ENCODE measurements at regions not wholly inside any gene's neighbourhood (a gene's known extent, or its start where the extent isn't known, plus 50 kb on each side); places are given as distances from the start of the nearest gene placed in this dataset.
"Not testable (repeated sequence)": the region's sequence is repeated elsewhere in the genome, so short reads cannot be mapped to it uniquely, and the experiment has no call there.

DNA sequence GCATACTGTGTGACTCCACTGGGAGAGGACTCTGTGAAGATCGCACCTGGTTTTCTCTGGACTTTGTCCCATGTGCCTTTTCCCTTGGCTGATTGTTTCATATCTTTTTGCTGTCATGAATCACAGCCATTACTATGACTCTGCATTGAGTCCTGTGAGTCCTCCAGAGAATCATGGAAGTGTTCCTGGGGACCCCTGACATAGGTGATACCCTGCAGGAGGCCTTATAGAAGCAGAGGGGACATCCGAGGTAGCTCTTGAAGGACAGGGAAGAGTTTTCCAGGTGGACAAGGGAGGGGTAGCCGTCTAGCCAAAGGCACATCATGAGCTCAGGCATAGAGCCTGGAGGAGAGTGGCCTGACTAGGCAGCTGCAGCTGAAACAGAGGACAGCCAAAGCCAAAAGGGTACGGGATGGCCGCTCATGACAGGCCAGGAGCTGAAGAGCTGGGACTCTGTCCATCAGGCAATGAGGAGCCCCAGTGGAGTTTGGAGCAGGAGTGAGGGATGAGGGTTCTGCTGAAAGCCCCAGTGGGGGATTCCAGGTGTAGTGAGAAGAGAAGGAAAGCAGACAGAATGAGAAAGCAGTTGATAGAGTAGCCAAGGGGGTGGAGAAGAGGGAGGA lies 86.6 kb upstream of the TOX2 start:
- Mint-ChIP-seq H3K4me1 (ENCODE audit: low read depth) (no peaks in the 10 kb centered on the region), H3K36me3 (ENCODE audit: low read depth) (no peaks in the 10 kb centered on the region), H3K27ac (no peak overlapping the region), H3K4me3 (no peak overlapping the region), H3K9me3 (no peaks in the 10 kb centered on the region), H3K27me3 (peaks cover 3% of the 10 kb centered on the region)
- intact Hi-C loops (cut with DNase I, micrococcal nuclease) = no loop called here
- TF ChIP-seq, protein P1, sequence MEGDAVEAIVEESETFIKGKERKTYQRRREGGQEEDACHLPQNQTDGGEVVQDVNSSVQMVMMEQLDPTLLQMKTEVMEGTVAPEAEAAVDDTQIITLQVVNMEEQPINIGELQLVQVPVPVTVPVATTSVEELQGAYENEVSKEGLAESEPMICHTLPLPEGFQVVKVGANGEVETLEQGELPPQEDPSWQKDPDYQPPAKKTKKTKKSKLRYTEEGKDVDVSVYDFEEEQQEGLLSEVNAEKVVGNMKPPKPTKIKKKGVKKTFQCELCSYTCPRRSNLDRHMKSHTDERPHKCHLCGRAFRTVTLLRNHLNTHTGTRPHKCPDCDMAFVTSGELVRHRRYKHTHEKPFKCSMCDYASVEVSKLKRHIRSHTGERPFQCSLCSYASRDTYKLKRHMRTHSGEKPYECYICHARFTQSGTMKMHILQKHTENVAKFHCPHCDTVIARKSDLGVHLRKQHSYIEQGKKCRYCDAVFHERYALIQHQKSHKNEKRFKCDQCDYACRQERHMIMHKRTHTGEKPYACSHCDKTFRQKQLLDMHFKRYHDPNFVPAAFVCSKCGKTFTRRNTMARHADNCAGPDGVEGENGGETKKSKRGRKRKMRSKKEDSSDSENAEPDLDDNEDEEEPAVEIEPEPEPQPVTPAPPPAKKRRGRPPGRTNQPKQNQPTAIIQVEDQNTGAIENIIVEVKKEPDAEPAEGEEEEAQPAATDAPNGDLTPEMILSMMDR (IDR thresholded peaks at IDR 0.05) = no peak
- Histone ChIP-seq H3K4me3 (ENCODE audit: low read length) (no peak overlapping the region), H3K4me1 (ENCODE audit: insufficient read depth, low read length) (no peaks in the 10 kb centered on the region), H3K9me3 (ENCODE audit: control insufficient read depth in 1 of 2, insufficient read depth in 1 of 2, low read length in 2 of 2) (peaks cover 0 to 5% of the 10 kb centered on the region in 2 experiments), H3K27ac (ENCODE audit: low read depth in 1 of 2, low read length in 2 of 2) (no peak overlapping the region), H3K36me3 (ENCODE audit: insufficient read depth, low read length) (no peaks in the 10 kb centered on the region), H3K27me3 (ENCODE audit: control insufficient read depth in 1 of 2, insufficient read depth in 2 of 2, low read length in 2 of 2) (peaks cover 0 to 4% of the 10 kb centered on the region in 2 experiments)
- ChIA-PET POLR2A (no interaction called here), CTCF (no interaction called here)
- ATAC-seq (ENCODE audit: poor library complexity) = no peak
- DNase-seq = no peak

DNA sequence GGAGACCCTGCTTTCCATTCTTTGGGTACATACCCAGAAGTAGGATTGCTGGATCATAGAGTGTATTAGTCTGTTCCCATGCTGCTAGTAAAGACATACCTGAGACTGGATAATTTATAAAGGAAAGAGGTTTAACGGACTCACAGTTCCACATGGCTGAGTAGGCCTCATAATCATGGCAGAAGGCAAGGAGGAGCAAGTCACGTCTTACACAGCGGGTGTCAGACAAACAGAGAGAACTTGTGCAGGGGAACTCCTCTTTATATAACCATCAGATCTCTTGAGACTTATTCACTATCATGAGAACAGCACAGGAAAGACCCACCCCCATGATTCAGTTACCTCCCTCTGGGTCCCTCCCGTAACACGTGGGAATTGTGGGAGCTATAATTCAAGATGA lies 87.7 kb upstream of the TOX2 start:
- H3K27ac ChIP-seq (ENCODE audit: low read depth in 1 of 2, low read length in 2 of 2); H3K4me1 Mint-ChIP-seq (ENCODE audit: low read depth); H3K4me3 ChIP-seq (ENCODE audit: low read length); H3K27me3 Mint-ChIP-seq; H3K36me3 Mint-ChIP-seq (ENCODE audit: low read depth); intact Hi-C loops (cut with DNase I, micrococcal nuclease); POLR2A ChIA-PET; H3K9me3 ChIP-seq (ENCODE audit: control insufficient read depth in 1 of 2, insufficient read depth in 1 of 2, low read length in 2 of 2); H3K27me3 ChIP-seq (ENCODE audit: control insufficient read depth in 1 of 2, insufficient read depth in 2 of 2, low read length in 2 of 2); ATAC-seq (ENCODE audit: poor library complexity); CTCF ChIA-PET; H3K4me1 ChIP-seq (ENCODE audit: insufficient read depth, low read length); H3K36me3 ChIP-seq (ENCODE audit: insufficient read depth, low read length); H3K27ac Mint-ChIP-seq; DNase-seq; H3K9me3 Mint-ChIP-seq; H3K4me3 Mint-ChIP-seq: not testable (repeated sequence)

DNA sequence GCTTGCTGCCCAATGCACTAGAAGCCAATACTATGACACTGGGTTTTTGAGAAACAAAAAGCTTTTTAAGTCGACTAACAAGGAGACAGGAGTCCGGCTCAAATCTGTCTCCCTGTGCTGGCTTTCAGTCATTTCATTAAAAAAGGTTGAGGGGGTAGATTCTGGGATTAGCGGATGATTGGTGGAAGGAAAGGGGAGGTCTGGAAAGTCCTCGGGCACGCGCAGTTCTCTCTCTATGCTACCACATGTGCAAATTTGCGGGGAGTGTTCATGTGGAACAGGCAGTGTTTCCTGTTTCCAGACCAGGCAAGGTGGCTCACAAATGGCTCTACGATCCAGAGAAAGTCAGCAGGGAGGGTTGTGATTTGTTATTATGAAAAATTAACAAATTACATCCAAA lies 89.1 kb upstream of the TOX2 start:
- no peak overlapping the region for H3K27ac Mint-ChIP-seq

More for the DNA sequence above, 89.1 kb upstream of the TOX2 start:
- no peaks in the 10 kb centered on the region for H3K9me3 ChIP-seq (ENCODE audit: control insufficient read depth in 1 of 2, insufficient read depth in 1 of 2, low read length in 2 of 2)
- ChIA-PET CTCF (interaction anchor here (0.6 kb wide), 1 partner anchor 51 kb away, joined by 4 read pairs; no protein-coding TSS in a partner anchor), POLR2A (no interaction called here)
- Mint-ChIP-seq H3K4me1 (ENCODE audit: low read depth) (no peaks in the 10 kb centered on the region), H3K9me3 (no peaks in the 10 kb centered on the region), H3K36me3 (ENCODE audit: low read depth) (no peaks in the 10 kb centered on the region), H3K4me3 (no peak overlapping the region), H3K27me3 (peaks cover 3% of the 10 kb centered on the region)
- no peaks in the 10 kb centered on the region for H3K4me1 ChIP-seq (ENCODE audit: insufficient read depth, low read length)
- H3K36me3 ChIP-seq (ENCODE audit: insufficient read depth, low read length) = no peaks in the 10 kb centered on the region
- DNase-seq (no peak), ATAC-seq (ENCODE audit: poor library complexity) (no peak)
- H3K27ac ChIP-seq (ENCODE audit: low read depth in 1 of 2, low read length in 2 of 2) = no peak overlapping the region
- intact Hi-C loops (cut with DNase I, micrococcal nuclease) = no loop called here
- H3K4me3 ChIP-seq (ENCODE audit: low read length) = no peak overlapping the region
- TF ChIP-seq, protein P1 (IDR thresholded peaks at IDR 0.05) = no peak
- peaks cover 0 to under 1% of the 10 kb centered on the region in 2 experiments for H3K27me3 ChIP-seq (ENCODE audit: control insufficient read depth in 1 of 2, insufficient read depth in 2 of 2, low read length in 2 of 2)
